ENCODE measurements at regions not wholly inside any gene's neighbourhood (a gene's known extent, or its start where the extent isn't known, plus 50 kb on each side); places are given as distances from the start of the nearest gene placed in this dataset.
"Not testable (repeated sequence)": the region's sequence is repeated elsewhere in the genome, so short reads cannot be mapped to it uniquely, and the experiment has no call there.

GRCh38 chr2:120649381-120649780, 86.3 kb upstream of the GLI2 start:
- not testable (repeated sequence) for TF ChIP-seq EZH2, CTCF, EZH2phosphoT487 (IDR thresholded peaks at IDR 0.05)
